H9 (cell line): ENCODE measurements at regions not wholly inside any gene's neighbourhood (a gene's known extent, or its start where the extent isn't known, plus 50 kb on each side); places are given as distances from the start of the nearest gene placed in this dataset.

Source experiments
- DNase-seq: peaks from one replicate; pipeline ENCODE4 v3.0.0-alpha.2; 2017
- H2AFZ ChIP-seq: one replicate; pipeline ENCODE4 v1.6.1; 2013; ENCODE audit warnings: mild to moderate bottlenecking, low read length, control low read depth, moderate library complexity
- H2AK5ac ChIP-seq: 2 replicates; pipeline ENCODE4 v1.6.1; 2013; ENCODE audit warnings: low read length, control low read depth, mixed read lengths; ENCODE audit not compliant: insufficient read length
- H2BK120ac ChIP-seq: one replicate; pipeline ENCODE4 v1.6.1; 2013; ENCODE audit warnings: low read depth, mild to moderate bottlenecking, low read length, control low read depth, inconsistent platforms; ENCODE audit not compliant: poor library complexity, severe bottlenecking
- H2BK12ac ChIP-seq: 2 replicates; pipeline ENCODE4 v1.6.1; 2013; ENCODE audit warnings: low read length, control low read depth, mixed read lengths, low read depth; ENCODE audit not compliant: insufficient read length
- H2BK15ac ChIP-seq: 2 replicates; pipeline ENCODE4 v1.6.1; 2013; ENCODE audit warnings: low read depth, low read length, control low read depth
- H2BK20ac ChIP-seq: one replicate; pipeline ENCODE4 v1.6.1; 2013; ENCODE audit warnings: low read depth, mild to moderate bottlenecking, low read length, control low read depth, inconsistent platforms; ENCODE audit not compliant: poor library complexity, severe bottlenecking
- H2BK5ac ChIP-seq: 2 replicates; pipeline ENCODE4 v1.6.1; 2013; ENCODE audit warnings: low read length, control low read depth, mixed read lengths; ENCODE audit not compliant: insufficient read length
- H3K14ac ChIP-seq: 2 replicates; pipeline ENCODE4 v1.6.1; 2013; ENCODE audit warnings: low read length, control low read depth; ENCODE audit not compliant: insufficient read depth
- H3K18ac ChIP-seq: 2 replicates; pipeline ENCODE4 v1.6.1; 2013; ENCODE audit warnings: low read depth, mild to moderate bottlenecking, mixed read lengths, low read length, control low read depth; ENCODE audit not compliant: insufficient read length
- H3K23ac ChIP-seq: 2 replicates; pipeline ENCODE4 v1.6.1; 2013; ENCODE audit warnings: low read length, control low read depth, mixed read lengths, low read depth; ENCODE audit not compliant: insufficient read length
- H3K23me2 ChIP-seq: 2 replicates; pipeline ENCODE4 v1.6.1; 2013; ENCODE audit warnings: low read depth, mild to moderate bottlenecking, mixed read lengths, low read length, control low read depth; ENCODE audit not compliant: insufficient read length, poor library complexity, severe bottlenecking
- H3K27ac ChIP-seq: 2 replicates; pipeline ENCODE4 v1.5.1; 2013; ENCODE audit warnings: low read length, control low read depth, mixed read lengths, low read depth; ENCODE audit not compliant: insufficient read length
- H3K27me3 ChIP-seq: 2 replicates; pipeline ENCODE4 v1.6.1; 2013; ENCODE audit warnings: low read length, control low read depth, inconsistent platforms; ENCODE audit not compliant: insufficient read depth
- H3K4ac ChIP-seq: 2 replicates; pipeline ENCODE4 v1.6.1; 2013; ENCODE audit warnings: low read depth, mild to moderate bottlenecking, control low read depth, inconsistent platforms, low read length, moderate library complexity
- H3K4me1 ChIP-seq: 2 replicates; pipeline ENCODE4 v1.6.1; 2013; ENCODE audit warnings: low read length, control low read depth, inconsistent platforms; ENCODE audit not compliant: insufficient read depth
- H3K4me2 ChIP-seq: 2 replicates; pipeline ENCODE4 v1.6.1; 2013; ENCODE audit warnings: low read length, control low read depth, mixed read lengths; ENCODE audit not compliant: insufficient read length, insufficient read depth
- H3K56ac ChIP-seq: 2 replicates; pipeline ENCODE4 v1.6.1; 2013; ENCODE audit warnings: low read depth, mild to moderate bottlenecking, mixed read lengths, low read length, control low read depth; ENCODE audit not compliant: insufficient read length
- H3K79me1 ChIP-seq: 2 replicates; pipeline ENCODE4 v1.6.1; 2013; ENCODE audit warnings: low read depth, mild to moderate bottlenecking, moderate library complexity, low read length, control low read depth, inconsistent platforms; ENCODE audit not compliant: insufficient read depth, poor library complexity, severe bottlenecking
- H3K79me2 ChIP-seq: 2 replicates; pipeline ENCODE4 v1.6.1; 2013; ENCODE audit warnings: low read length, control low read depth, inconsistent platforms; ENCODE audit not compliant: insufficient read depth
- H3K9ac ChIP-seq: 2 replicates; pipeline ENCODE4 v1.6.1; 2013; ENCODE audit warnings: low read length, control low read depth, mixed read lengths; ENCODE audit not compliant: insufficient read length; ENCODE audit errors: extremely low read depth
- H3K9me3 ChIP-seq: one replicate; pipeline ENCODE4 v1.6.1; 2013; ENCODE audit warnings: low read depth, low read length, inconsistent platforms; ENCODE audit not compliant: control insufficient read depth
- H3T11ph ChIP-seq: one replicate; pipeline ENCODE4 v1.6.1; 2013; ENCODE audit warnings: mild to moderate bottlenecking, low read length, control low read depth, inconsistent platforms
- H4K20me1 ChIP-seq: one replicate; pipeline ENCODE4 v1.6.1; 2013; ENCODE audit not compliant: control insufficient read depth, insufficient read length, insufficient read depth
- H4K5ac ChIP-seq: 2 replicates; pipeline ENCODE4 v1.6.1; 2013; ENCODE audit warnings: low read depth, mild to moderate bottlenecking, mixed read lengths, low read length, control low read depth; ENCODE audit not compliant: insufficient read length
- H4K8ac ChIP-seq: replicated peaks from 2 replicates; pipeline ENCODE4 v1.6.1; 2013; ENCODE audit warnings: low read length, control low read depth, mixed read lengths, low read depth; ENCODE audit not compliant: insufficient read length
- H4K91ac ChIP-seq: 2 replicates; pipeline ENCODE4 v1.6.1; 2013; ENCODE audit warnings: low read depth, mild to moderate bottlenecking, moderate library complexity, mixed read lengths, low read length, control low read depth; ENCODE audit not compliant: insufficient read length
- H3K27ac Mint-ChIP-seq, 3 experiments: 2 replicates in 2 of 3; 3 replicates in 1 of 3; pipeline ENCODE4 v1.8.0; 2020 to 2021; ENCODE audit warnings: mixed read lengths in 3 of 3, mild to moderate bottlenecking in 1 of 3, moderate library complexity in 1 of 3
- H3K27me3 Mint-ChIP-seq: 2 replicates; pipeline ENCODE4 v1.8.0; 2021; ENCODE audit warnings: low read depth, mild to moderate bottlenecking, moderate library complexity, mixed read lengths
- H3K36me3 Mint-ChIP-seq, 3 experiments: 2 replicates in 2 of 3; 3 replicates in 1 of 3; pipeline ENCODE4 v1.8.0; 2020 to 2021; ENCODE audit warnings: low read depth in 3 of 3, mixed read lengths in 3 of 3; ENCODE audit not compliant: insufficient read depth in 1 of 3
- H3K4me1 Mint-ChIP-seq, 2 experiments: 2 replicates each; pipeline ENCODE4 v1.8.0; 2020; ENCODE audit warnings: mixed read lengths in 2 of 2
- H3K4me3 Mint-ChIP-seq, 2 experiments: 2 replicates in 1 of 2; 3 replicates in 1 of 2; pipeline ENCODE4 v1.8.0; 2020 to 2021; ENCODE audit warnings: mild to moderate bottlenecking in 2 of 2, mixed read lengths in 2 of 2, moderate library complexity in 1 of 2
- H3K9me3 Mint-ChIP-seq, 2 experiments: 2 replicates in 1 of 2; 3 replicates in 1 of 2; pipeline ENCODE4 v1.8.0; 2020; ENCODE audit warnings: mild to moderate bottlenecking in 2 of 2, mixed read lengths in 2 of 2, moderate library complexity in 1 of 2
- WGBS: extraction: QIAGEN DNeasy Blood & Tissue Kit; methylation state at CpG from one replicate; pipeline ENCODE4 v1.1.7; 2013; ENCODE audit warnings: missing lambda C conversion rate, low lambda C conversion rate, mixed read lengths; ENCODE audit not compliant: insufficient read length; ENCODE audit errors: extremely low coverage; 5-methylcytosine and 5-hydroxymethylcytosine counted together
- TF ChIP-seq, protein P1 (sequence below): fragments of 200-600 bp; sonication (generic); conservative IDR thresholded peaks from 3 replicates; pipeline ENCODE4 v1.8.0; 2021; ENCODE audit warnings: antibody characterized with exemption, mild to moderate bottlenecking

GRCh38 chr14:105860615-105861580 lies 334.5 kb downstream of the TMEM121 start:
- no peak overlapping the region for H3K14ac ChIP-seq
- H3K79me2 ChIP-seq, result no peaks in the 10 kb centered on the region
- H3K9ac ChIP-seq, result no peak overlapping the region
- no peaks in the 10 kb centered on the region for H3K79me1 ChIP-seq
- no peak overlapping the region for H3T11ph ChIP-seq
- no peak overlapping the region for H2BK12ac ChIP-seq
- no peak overlapping the region for H2BK15ac ChIP-seq
- no peak overlapping the region for H3K4me3 Mint-ChIP-seq
- H2BK120ac ChIP-seq, result no peak overlapping the region
- DNase-seq, result no peak
- no peak overlapping the region for H4K91ac ChIP-seq
- no peaks in the 10 kb centered on the region for H3K4me1 Mint-ChIP-seq
- no peaks in the 10 kb centered on the region for H4K20me1 ChIP-seq
- no peak overlapping the region for H4K8ac ChIP-seq
- no peaks in the 10 kb centered on the region for H3K23me2 ChIP-seq
- no peak overlapping the region for H3K18ac ChIP-seq
- peaks cover 85 to 100% of the 10 kb centered on the region in 2 experiments for H3K9me3 Mint-ChIP-seq
- no peaks in the 10 kb centered on the region for H3K27me3 ChIP-seq
- peaks cover 4% of the 10 kb centered on the region for H3K27me3 Mint-ChIP-seq
- H2AK5ac ChIP-seq, result no peak overlapping the region
- H4K5ac ChIP-seq, result no peak overlapping the region
- peaks cover 7 to 12% (median 7%) of the 10 kb centered on the region in 3 experiments for H3K36me3 Mint-ChIP-seq
- TF ChIP-seq, protein P1, sequence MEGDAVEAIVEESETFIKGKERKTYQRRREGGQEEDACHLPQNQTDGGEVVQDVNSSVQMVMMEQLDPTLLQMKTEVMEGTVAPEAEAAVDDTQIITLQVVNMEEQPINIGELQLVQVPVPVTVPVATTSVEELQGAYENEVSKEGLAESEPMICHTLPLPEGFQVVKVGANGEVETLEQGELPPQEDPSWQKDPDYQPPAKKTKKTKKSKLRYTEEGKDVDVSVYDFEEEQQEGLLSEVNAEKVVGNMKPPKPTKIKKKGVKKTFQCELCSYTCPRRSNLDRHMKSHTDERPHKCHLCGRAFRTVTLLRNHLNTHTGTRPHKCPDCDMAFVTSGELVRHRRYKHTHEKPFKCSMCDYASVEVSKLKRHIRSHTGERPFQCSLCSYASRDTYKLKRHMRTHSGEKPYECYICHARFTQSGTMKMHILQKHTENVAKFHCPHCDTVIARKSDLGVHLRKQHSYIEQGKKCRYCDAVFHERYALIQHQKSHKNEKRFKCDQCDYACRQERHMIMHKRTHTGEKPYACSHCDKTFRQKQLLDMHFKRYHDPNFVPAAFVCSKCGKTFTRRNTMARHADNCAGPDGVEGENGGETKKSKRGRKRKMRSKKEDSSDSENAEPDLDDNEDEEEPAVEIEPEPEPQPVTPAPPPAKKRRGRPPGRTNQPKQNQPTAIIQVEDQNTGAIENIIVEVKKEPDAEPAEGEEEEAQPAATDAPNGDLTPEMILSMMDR, result no peak
- no peak overlapping the region for H3K27ac ChIP-seq
- no peak overlapping the region for H3K56ac ChIP-seq
- no peaks in the 10 kb centered on the region for H3K4me1 ChIP-seq
- no peak overlapping the region for H2AFZ ChIP-seq
- H2BK20ac ChIP-seq, result no peak overlapping the region
- no peak overlapping the region for H3K4ac ChIP-seq
- peaks cover 86% of the 10 kb centered on the region for H3K9me3 ChIP-seq
- no peak overlapping the region; a peak in 1 of 7 replicates for H3K27ac Mint-ChIP-seq
- no peak overlapping the region for H2BK5ac ChIP-seq
- H3K23ac ChIP-seq, result no peak overlapping the region
- no CpG with 5 or more reads among the region's 22 CpGs for WGBS
- no peak overlapping the region for H3K4me2 ChIP-seq
